Fibroblast of villous mesenchyme (primary cell): ENCODE measurements at regions not wholly inside any gene's neighbourhood (a gene's known extent, or its start where the extent isn't known, plus 50 kb on each side); places are given as distances from the start of the nearest gene placed in this dataset.

Source experiments
- DNase-seq: peaks from one replicate; pipeline ENCODE4 v3.0.0-alpha.2; 2010; ENCODE audit warnings: low read depth
- H3K4me3 ChIP-seq: 2 replicates; pipeline ENCODE4 v1.5.1; 2011; ENCODE audit warnings: low read depth, mild to moderate bottlenecking, low read length
- TF ChIP-seq, protein P1 (sequence below): IDR thresholded peaks from 2 replicates; pipeline ENCODE4 v1.5.1; 2012; ENCODE audit warnings: low read depth, mild to moderate bottlenecking, low read length; ENCODE audit not compliant: insufficient read depth

DNA sequence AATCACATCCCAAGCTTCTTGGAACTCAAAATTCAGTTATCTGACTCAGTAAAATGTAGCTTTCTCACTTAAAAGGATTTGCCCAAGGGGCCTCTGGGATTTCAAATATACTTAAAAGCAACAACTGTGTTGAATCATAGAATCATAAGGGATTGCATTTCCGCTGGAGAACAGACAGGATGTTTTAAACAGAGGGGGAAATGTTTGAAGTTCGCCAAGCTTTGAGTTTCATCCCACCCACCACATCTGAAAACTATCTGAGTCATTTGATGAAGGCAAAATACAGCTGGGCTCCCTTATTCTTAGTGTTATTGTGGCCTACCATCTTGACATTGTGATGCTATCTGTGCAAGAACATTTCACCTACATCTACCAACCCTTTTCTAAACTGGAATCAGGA, 73.5 kb downstream of the PPP1R2C start:
- no peak for DNase-seq
- TF ChIP-seq, protein P1, sequence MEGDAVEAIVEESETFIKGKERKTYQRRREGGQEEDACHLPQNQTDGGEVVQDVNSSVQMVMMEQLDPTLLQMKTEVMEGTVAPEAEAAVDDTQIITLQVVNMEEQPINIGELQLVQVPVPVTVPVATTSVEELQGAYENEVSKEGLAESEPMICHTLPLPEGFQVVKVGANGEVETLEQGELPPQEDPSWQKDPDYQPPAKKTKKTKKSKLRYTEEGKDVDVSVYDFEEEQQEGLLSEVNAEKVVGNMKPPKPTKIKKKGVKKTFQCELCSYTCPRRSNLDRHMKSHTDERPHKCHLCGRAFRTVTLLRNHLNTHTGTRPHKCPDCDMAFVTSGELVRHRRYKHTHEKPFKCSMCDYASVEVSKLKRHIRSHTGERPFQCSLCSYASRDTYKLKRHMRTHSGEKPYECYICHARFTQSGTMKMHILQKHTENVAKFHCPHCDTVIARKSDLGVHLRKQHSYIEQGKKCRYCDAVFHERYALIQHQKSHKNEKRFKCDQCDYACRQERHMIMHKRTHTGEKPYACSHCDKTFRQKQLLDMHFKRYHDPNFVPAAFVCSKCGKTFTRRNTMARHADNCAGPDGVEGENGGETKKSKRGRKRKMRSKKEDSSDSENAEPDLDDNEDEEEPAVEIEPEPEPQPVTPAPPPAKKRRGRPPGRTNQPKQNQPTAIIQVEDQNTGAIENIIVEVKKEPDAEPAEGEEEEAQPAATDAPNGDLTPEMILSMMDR, result no peak
- no peak overlapping the region for H3K4me3 ChIP-seq

DNA sequence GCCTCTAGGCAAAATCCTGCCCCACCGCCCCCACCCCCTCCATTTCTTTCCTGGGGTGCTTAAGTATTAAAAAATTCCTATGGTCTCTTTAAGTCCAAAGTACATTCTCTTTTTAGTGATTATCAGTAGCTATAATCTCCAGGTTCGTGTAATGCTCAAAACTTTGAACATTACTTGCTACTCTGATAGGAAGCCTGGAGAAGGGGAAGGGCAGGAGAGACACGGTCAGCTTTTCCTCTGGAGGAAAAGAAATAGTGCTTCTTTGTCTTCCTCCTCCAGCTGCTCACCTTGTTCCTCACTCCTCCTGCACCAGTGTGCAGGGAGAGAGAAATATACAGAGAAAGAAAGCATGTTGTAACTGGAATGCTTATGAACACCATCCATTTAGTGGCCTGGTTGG, 80.4 kb downstream of the PPP1R2C start:
- H3K4me3 ChIP-seq, result no peak overlapping the region
- DNase-seq, result no peak
- TF ChIP-seq, protein P1, result no peak

DNA sequence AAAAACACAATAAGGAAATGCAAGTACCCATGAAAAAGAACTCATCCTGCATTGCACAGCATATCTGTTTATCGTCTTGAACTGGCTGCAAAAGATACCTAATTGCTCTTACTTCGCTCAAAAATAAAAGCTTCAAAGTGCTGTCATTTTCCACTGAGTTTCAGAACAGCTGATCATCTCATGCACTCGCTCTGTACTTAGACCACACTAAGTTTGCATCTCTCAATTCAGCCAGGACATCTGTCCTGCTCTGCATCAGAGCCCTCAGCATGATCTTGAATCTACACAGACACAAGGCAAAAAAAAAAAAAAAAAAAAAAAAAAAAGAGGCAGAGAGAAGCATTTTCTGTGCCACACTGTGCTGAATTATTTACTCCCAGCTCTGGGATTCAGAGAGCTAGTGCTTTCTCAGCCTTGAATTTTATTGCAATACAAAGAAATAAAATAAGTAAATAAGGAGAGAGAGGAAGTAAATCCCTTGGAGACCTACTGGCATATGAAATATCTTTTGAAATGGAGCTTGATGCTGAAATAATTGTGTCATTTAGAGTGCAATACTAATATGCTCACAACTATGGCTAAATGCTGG, 81.3 kb downstream of the PPP1R2C start:
- TF ChIP-seq, protein P1, result no peak
- no peak for DNase-seq
- no peak overlapping the region for H3K4me3 ChIP-seq

DNA sequence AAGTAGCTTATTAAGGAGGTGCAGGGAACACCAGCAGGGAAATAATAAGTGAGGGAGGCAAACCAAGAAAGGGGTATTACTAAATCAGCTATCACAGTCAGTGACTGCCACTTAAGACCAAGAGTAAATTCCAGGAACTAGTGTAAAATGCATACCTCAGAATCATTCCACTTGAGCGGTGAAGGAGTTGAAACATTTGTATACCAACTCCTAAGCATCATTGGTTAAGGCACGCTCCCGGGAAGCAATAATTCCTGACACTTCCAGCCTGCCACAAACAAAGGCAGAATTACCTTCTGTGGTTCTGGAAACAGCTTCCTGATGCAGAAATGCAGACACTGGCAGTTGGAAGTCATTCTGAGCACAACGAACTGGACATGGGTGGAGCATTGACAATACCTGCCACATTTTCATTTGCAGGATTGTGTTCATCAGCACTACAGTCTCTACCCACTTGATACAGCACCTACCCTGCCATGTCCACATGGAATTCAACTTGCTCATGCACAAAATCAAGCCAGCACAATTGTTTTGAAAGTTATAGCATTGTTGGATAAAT, 82.1 kb downstream of the PPP1R2C start:
- TF ChIP-seq, protein P1, result no peak
- no peak overlapping the region for H3K4me3 ChIP-seq
- no peak for DNase-seq

DNA sequence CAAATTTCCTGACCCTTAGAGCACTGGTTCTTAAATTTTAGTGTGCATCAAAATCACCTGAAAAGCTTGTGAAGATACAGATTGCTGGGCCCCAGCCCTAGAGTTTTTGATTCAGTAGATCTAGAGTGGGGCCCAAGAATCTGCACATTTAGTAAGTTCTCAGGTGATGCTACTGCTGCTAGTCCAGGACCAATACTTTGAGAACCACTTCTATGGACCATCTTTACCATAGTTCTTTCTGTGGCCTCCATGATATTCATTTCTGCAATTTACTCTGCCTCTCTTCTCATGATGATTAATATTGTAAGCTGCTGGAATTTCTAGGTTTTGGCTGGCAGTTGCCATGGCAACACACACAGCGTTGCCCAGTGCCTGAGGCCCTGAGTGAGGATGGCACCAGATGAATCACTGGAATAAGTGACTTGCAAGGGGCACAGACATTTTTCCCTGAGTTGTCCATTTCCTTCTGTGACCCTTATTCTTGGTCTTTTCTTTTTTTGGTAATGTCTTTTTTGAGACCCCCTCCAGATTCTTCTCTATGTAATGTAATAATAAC, 83.6 kb downstream of the PPP1R2C start:
- H3K4me3 ChIP-seq, result no peak overlapping the region
- TF ChIP-seq, protein P1, result no peak
- no peak for DNase-seq

DNA sequence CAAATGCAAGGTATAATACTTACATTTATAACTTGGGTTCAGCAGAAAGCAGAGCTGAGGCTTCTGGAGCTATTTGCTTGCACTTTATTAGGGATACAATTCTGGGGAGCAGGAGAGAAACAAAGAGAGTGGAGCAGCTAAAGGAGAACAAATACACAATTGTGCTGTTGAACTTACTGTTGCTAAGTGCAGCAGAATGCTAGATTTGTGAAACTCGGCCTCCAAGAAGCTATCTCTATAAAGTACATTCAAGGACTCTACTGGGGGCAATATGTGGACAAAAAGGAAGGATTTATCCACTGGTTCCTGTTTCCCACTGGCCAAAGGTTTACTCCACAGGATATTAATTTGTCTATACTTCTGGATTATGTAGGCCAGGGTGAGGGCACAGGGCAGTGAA, 86.8 kb downstream of the PPP1R2C start:
- TF ChIP-seq, protein P1, result no peak
- no peak for DNase-seq

More for the DNA sequence above, 86.8 kb downstream of the PPP1R2C start:
- H3K4me3 ChIP-seq, result no peak overlapping the region
